WTC11 (cell line): ENCODE measurements at regions not wholly inside any gene's neighbourhood (a gene's known extent, or its start where the extent isn't known, plus 50 kb on each side); places are given as distances from the start of the nearest gene placed in this dataset.

Experiments
- ATAC-seq: fragments of 200-7000 bp; cut with Tn5 transposase; 2 replicates; pipeline ENCODE4 v1.10.0; 2021; ENCODE audit warnings: mild to moderate bottlenecking, moderate library complexity
- CTCF ChIA-PET: fragments of 300-600 bp; sonication (Branson Sonifier 250); formaldehyde crosslinking; loops from one replicate; lab custom pipeline; 2021; ENCODE audit warnings: antibody characterized with exemption; lab: Charles Lee
- POLR2A ChIA-PET: fragments of 350-600 bp; sonication (Branson Sonifier 250); formaldehyde crosslinking; loops from one replicate; lab custom pipeline; 2021; ENCODE audit warnings: antibody characterized with exemption; lab: Charles Lee
- DNase-seq: peaks from one replicate; pipeline ENCODE4 v3.0.0; 2021; ENCODE audit warnings: low spot score
- H3K27ac Mint-ChIP-seq: 2 replicates; pipeline ENCODE4 v1.8.0; 2021; ENCODE audit warnings: mixed read lengths
- H3K27me3 Mint-ChIP-seq: 2 replicates; pipeline ENCODE4 v1.8.0; 2021; ENCODE audit warnings: low read depth, mild to moderate bottlenecking, moderate library complexity, mixed read lengths
- H3K36me3 Mint-ChIP-seq: 2 replicates; pipeline ENCODE4 v1.8.0; 2021; ENCODE audit warnings: mixed read lengths
- H3K4me1 Mint-ChIP-seq: 2 replicates; pipeline ENCODE4 v1.8.0; 2022; ENCODE audit warnings: mixed read lengths
- H3K4me3 Mint-ChIP-seq: 2 replicates; pipeline ENCODE4 v1.8.0; 2021; ENCODE audit warnings: mild to moderate bottlenecking, moderate library complexity, mixed read lengths
- H3K9me3 Mint-ChIP-seq: 2 replicates; pipeline ENCODE4 v1.8.0; 2021; ENCODE audit warnings: mixed read lengths
- CREB1 ChIP-seq: sonication (generic); formaldehyde crosslinking; IDR thresholded peaks from 2 replicates; pipeline ENCODE4 v1.8.0; 2023; ENCODE audit warnings: mild to moderate bottlenecking, missing genetic modification reagents
- CREM ChIP-seq: sonication (generic); formaldehyde crosslinking; IDR thresholded peaks from 2 replicates; pipeline ENCODE4 v1.8.1; 2022; ENCODE audit warnings: mild to moderate bottlenecking, missing genetic modification reagents, moderate library complexity
- ELF4 ChIP-seq: sonication (generic); formaldehyde crosslinking; IDR thresholded peaks from 2 replicates; pipeline ENCODE4 v1.8.1; 2022; ENCODE audit warnings: low read depth, mild to moderate bottlenecking, moderate library complexity, missing genetic modification reagents
- ERG ChIP-seq: fragments of 250-450 bp; sonication (Bioruptor Pico); IDR thresholded peaks from 2 replicates; pipeline ENCODE4 v1.8.0; 2021; ENCODE audit warnings: mild to moderate bottlenecking
- ESRRA ChIP-seq: sonication (generic); formaldehyde crosslinking; IDR thresholded peaks from 2 replicates; pipeline ENCODE4 v1.8.1; 2022; ENCODE audit warnings: mild to moderate bottlenecking, missing genetic modification reagents, borderline replicate concordance
- FOXP1 ChIP-seq: sonication (generic); formaldehyde crosslinking; IDR thresholded peaks from 2 replicates; pipeline ENCODE4 v1.8.0; 2022; ENCODE audit warnings: missing genetic modification reagents, mild to moderate bottlenecking, moderate library complexity, borderline replicate concordance
- GTF2I ChIP-seq: fragments of 250-450 bp; sonication (Bioruptor Pico); conservative IDR thresholded peaks from 2 replicates; pipeline ENCODE4 v1.4.0; 2021; ENCODE audit warnings: mild to moderate bottlenecking
- IRF1 ChIP-seq: sonication (generic); formaldehyde crosslinking; IDR thresholded peaks from 2 replicates; pipeline ENCODE4 v1.8.0; 2023; ENCODE audit warnings: missing genetic modification reagents
- MYBL2 ChIP-seq: sonication (generic); formaldehyde crosslinking; IDR thresholded peaks from 2 replicates; pipeline ENCODE4 v1.8.1; 2023; ENCODE audit warnings: mild to moderate bottlenecking, moderate library complexity, missing genetic modification reagents
- NR1H2 ChIP-seq: sonication (generic); formaldehyde crosslinking; IDR thresholded peaks from 2 replicates; pipeline ENCODE4 v1.9.0; 2021; ENCODE audit warnings: mild to moderate bottlenecking, moderate library complexity, missing genetic modification reagents
- OVOL2 ChIP-seq: fragments of 250-450 bp; sonication (Bioruptor Pico); IDR thresholded peaks from 2 replicates; pipeline ENCODE4 v1.9.0; 2021; ENCODE audit warnings: mild to moderate bottlenecking, borderline replicate concordance
- SMAD3 ChIP-seq: sonication (generic); formaldehyde crosslinking; IDR thresholded peaks from 2 replicates; pipeline ENCODE4 v1.8.0; 2022; ENCODE audit warnings: missing genetic modification reagents, mild to moderate bottlenecking, borderline replicate concordance
- SOX15 ChIP-seq: fragments of 250-450 bp; sonication (Bioruptor Pico); IDR thresholded peaks from 2 replicates; pipeline ENCODE4 v1.9.0; 2021; ENCODE audit warnings: mild to moderate bottlenecking
- TCF7 ChIP-seq: sonication (generic); formaldehyde crosslinking; IDR thresholded peaks from 2 replicates; pipeline ENCODE4 v1.8.0; 2022; ENCODE audit warnings: mild to moderate bottlenecking, low read depth, missing genetic modification reagents, moderate library complexity
- ZBTB21 ChIP-seq: sonication (generic); formaldehyde crosslinking; IDR thresholded peaks from 2 replicates; pipeline ENCODE4 v1.8.1; 2023; ENCODE audit warnings: mild to moderate bottlenecking, missing genetic modification reagents, borderline replicate concordance
- ZNF396 ChIP-seq: fragments of 250-450 bp; sonication (Bioruptor Pico); IDR thresholded peaks from 2 replicates; pipeline ENCODE4 v1.8.0; 2021; ENCODE audit warnings: mild to moderate bottlenecking, moderate library complexity, borderline replicate concordance
- ZNF512 ChIP-seq: sonication (generic); formaldehyde crosslinking; IDR thresholded peaks from 2 replicates; pipeline ENCODE4 v1.8.1; 2022; ENCODE audit warnings: missing genetic modification reagents, borderline replicate concordance
- ZNF671 ChIP-seq: fragments of 250-450 bp; sonication (Bioruptor Pico); IDR thresholded peaks from 2 replicates; pipeline ENCODE4 v1.8.0; 2021; ENCODE audit warnings: mild to moderate bottlenecking
- TF ChIP-seq, protein P1 (sequence below): fragments of 250-450 bp; sonication (Bioruptor Pico); IDR thresholded peaks from 2 replicates; pipeline ENCODE4 v1.9.0; 2021; ENCODE audit warnings: moderate library complexity, mild to moderate bottlenecking, inconsistent platforms, borderline replicate concordance
- TF ChIP-seq, protein P2 (sequence below): sonication (generic); formaldehyde crosslinking; IDR thresholded peaks from 2 replicates; pipeline ENCODE4 v1.8.1; 2023; ENCODE audit warnings: mild to moderate bottlenecking, moderate library complexity, missing genetic modification reagents

DNA sequence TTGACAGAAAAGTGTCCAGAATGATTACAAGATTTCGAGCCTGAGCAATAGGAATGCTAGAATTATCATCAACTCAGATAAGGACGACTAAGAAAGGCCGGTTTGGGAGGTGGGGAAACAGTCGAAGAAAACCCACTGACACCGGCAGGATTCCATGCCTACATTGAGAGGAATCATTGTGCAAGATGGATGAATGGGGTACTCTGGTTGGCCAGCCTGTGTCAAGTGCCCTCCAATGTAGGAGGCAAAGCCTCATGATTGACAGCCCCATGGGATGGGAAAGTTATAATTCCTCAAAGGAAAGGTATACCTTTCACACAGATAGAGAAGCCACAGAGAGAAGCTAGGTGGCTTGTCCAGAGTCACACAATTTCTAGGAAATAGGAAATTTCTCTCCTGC, 153.5 kb upstream of the CTTNBP2NL start:
- H3K27ac Mint-ChIP-seq = no peak overlapping the region
- peaks cover 4% of the 10 kb centered on the region for H3K36me3 Mint-ChIP-seq
- no peaks in the 10 kb centered on the region; the same call in 1 of the 2 replicates for H3K27me3 Mint-ChIP-seq
- DNase-seq (no peak), ATAC-seq (no peak)
- peaks cover 12% of the 10 kb centered on the region for H3K9me3 Mint-ChIP-seq
- ChIA-PET POLR2A (no interaction called here), CTCF (no interaction called here)
- H3K4me3 Mint-ChIP-seq = no peak overlapping the region
- TF ChIP-seq GTF2I (CRISPR knock-in tag) (no peak), ELF4 (CRISPR knock-in tag) (no peak)
- TF ChIP-seq, all 79 proteins: peak for 0
- peaks cover 40% of the 10 kb centered on the region for H3K4me1 Mint-ChIP-seq

DNA sequence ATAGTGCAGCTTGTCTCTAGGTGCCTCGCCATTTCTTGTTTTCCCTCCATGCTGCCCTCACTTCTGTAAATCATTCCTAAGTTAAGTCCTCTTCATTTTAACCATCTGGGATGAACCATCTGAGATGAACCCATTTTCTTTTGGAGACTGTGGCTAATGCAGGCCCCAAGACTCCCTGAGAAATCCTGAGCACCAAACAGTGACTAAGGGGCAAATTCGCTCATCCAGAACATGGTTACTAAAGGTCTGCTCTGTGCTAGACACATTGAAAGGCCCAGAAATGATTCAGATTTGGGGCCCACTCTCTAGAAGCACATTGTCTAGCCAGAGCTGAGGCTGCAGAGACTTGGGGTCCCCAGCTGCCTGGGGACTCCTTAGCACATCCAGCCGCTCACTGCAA, 151.9 kb upstream of the CTTNBP2NL start:
- H3K9me3 Mint-ChIP-seq = 0 out of 2 replicates have a peak, but pooled peaks cover 5% of the 10 kb centered on the region
- no peak overlapping the region for H3K4me3 Mint-ChIP-seq
- CTCF ChIA-PET = no interaction called here
- H3K4me1 Mint-ChIP-seq = peaks cover 23% of the 10 kb centered on the region
- TF ChIP-seq ZNF671 (CRISPR knock-in tag) (no peak), SMAD3 (CRISPR knock-in tag) (no peak), SOX15 (CRISPR knock-in tag) (no peak), CREB1 (CRISPR knock-in tag) (no peak), OVOL2 (CRISPR knock-in tag) (no peak), ELF4 (CRISPR knock-in tag) (no peak), FOXP1 (CRISPR knock-in tag) (no peak)
- TF ChIP-seq, protein P1, sequence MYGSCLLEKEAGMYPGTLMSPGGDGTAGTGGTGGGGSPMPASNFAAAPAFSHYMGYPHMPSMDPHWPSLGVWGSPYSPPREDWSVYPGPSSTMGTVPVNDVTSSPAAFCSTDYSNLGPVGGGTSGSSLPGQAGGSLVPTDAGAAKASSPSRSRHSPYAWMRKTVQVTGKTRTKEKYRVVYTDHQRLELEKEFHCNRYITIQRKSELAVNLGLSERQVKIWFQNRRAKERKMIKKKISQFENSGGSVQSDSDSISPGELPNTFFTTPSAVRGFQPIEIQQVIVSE (CRISPR knock-in tag) = no peak
- no peaks in the 10 kb centered on the region for H3K36me3 Mint-ChIP-seq
- POLR2A ChIA-PET = no interaction called here
- no peaks in the 10 kb centered on the region; the same call in 1 of the 2 replicates for H3K27me3 Mint-ChIP-seq
- no peak overlapping the region for H3K27ac Mint-ChIP-seq
- DNase-seq (no peak), ATAC-seq (no peak)

GRCh38 chr1:112245114-112245513, 150.9 kb upstream of the CTTNBP2NL start:
- Mint-ChIP-seq H3K4me3 (no peak overlapping the region), H3K27ac (no peak overlapping the region), H3K4me1 (peaks cover 13% of the 10 kb centered on the region), H3K36me3 (no peaks in the 10 kb centered on the region), H3K9me3 (0 out of 2 replicates have a peak, but pooled peaks cover 5% of the 10 kb centered on the region), H3K27me3 (no peaks in the 10 kb centered on the region; the same call in 1 of the 2 replicates)
- ATAC-seq (no peak), DNase-seq (no peak)
- TF ChIP-seq SMAD3 (CRISPR knock-in tag) (no peak), CREM (CRISPR knock-in tag) (no peak), ERG (CRISPR knock-in tag) (no peak), ZNF512 (CRISPR knock-in tag) (no peak), NR1H2 (CRISPR knock-in tag) (no peak), ESRRA (CRISPR knock-in tag) (no peak)
- POLR2A ChIA-PET = no interaction called here
- CTCF ChIA-PET = interaction anchor here (1.0 kb wide), 1 partner anchor 53 kb away, joined by 6 read pairs; no protein-coding TSS in a partner anchor

DNA sequence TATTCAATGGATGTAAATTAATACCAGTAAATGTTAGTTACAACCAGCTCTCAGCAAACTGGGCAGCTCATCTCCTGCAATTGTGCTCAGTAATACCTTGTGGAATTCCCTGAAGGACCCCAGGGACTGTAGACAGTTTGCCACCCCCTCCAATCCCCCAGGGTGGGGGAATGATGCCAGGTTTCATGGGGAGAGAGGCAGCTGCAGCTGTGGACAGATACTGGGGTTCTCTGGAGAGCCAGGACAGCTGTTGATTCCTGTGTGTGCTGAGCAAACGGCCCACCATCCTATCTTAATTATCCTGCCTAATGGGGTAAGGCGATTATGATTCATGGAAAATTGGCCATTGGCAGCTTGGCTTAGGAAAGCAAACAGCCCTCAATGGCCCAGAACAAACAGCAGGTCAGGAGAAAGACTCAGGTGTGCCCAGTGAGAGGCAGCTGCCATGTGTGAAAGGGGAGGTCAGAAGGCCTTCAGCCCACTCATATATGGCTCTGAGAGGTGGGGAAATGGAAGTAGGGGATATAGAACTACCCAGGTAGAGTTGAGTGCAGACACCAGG, 148.9 kb upstream of the CTTNBP2NL start:
- DNase-seq (no peak), ATAC-seq (no peak)
- H3K4me1 Mint-ChIP-seq = no peaks in the 10 kb centered on the region
- POLR2A ChIA-PET = no interaction called here
- CTCF ChIA-PET = no interaction called here
- no peaks in the 10 kb centered on the region for H3K9me3 Mint-ChIP-seq
- no peak overlapping the region for H3K4me3 Mint-ChIP-seq
- H3K27ac Mint-ChIP-seq = no peak overlapping the region
- no peaks in the 10 kb centered on the region for H3K27me3 Mint-ChIP-seq
- no peaks in the 10 kb centered on the region for H3K36me3 Mint-ChIP-seq
- TF ChIP-seq ERG (CRISPR knock-in tag) = no peak
- TF ChIP-seq TCF7 (CRISPR knock-in tag) = no peak
- TF ChIP-seq ZNF396 (CRISPR knock-in tag) = no peak
- TF ChIP-seq, protein P2, sequence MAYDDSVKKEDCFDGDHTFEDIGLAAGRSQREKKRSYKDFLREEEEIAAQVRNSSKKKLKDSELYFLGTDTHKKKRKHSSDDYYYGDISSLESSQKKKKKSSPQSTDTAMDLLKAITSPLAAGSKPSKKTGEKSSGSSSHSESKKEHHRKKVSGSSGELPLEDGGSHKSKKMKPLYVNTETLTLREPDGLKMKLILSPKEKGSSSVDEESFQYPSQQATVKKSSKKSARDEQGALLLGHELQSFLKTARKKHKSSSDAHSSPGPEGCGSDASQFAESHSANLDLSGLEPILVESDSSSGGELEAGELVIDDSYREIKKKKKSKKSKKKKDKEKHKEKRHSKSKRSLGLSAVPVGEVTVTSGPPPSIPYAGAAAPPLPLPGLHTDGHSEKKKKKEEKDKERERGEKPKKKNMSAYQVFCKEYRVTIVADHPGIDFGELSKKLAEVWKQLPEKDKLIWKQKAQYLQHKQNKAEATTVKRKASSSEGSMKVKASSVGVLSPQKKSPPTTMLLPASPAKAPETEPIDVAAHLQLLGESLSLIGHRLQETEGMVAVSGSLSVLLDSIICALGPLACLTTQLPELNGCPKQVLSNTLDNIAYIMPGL (CRISPR knock-in tag) = no peak
- no peak for TF ChIP-seq ZBTB21
- no peak for TF ChIP-seq MYBL2 (CRISPR knock-in tag)
- no peak for TF ChIP-seq IRF1 (CRISPR knock-in tag)
